ENCODE measurements at regions not wholly inside any gene's neighbourhood (a gene's known extent, or its start where the extent isn't known, plus 50 kb on each side); places are given as distances from the start of the nearest gene placed in this dataset.

- Histone ChIP-seq H3K4me3 (ENCODE audit: low read length) (no peak overlapping the region), H3K27ac (ENCODE audit: low read depth, low read length) (no peak overlapping the region), H3K36me3 (ENCODE audit: insufficient read depth, low read length) (no peaks in the 10 kb centered on the region), H3K9me3 (ENCODE audit: low read length) (no peaks in the 10 kb centered on the region), H3K4me1 (ENCODE audit: insufficient read depth, low read length) (no peaks in the 10 kb centered on the region), H3K27me3 (ENCODE audit: insufficient read depth, low read length, poor library complexity, severe bottlenecking) (no peaks in the 10 kb centered on the region)
- Mint-ChIP-seq H3K27me3 (peaks cover 9 to 13% of the 10 kb centered on the region in 2 donors), H3K27ac (no peak overlapping the region), H3K4me3 (no peak overlapping the region), H3K4me1 (no peaks in the 10 kb centered on the region), H3K36me3 (no peaks in the 10 kb centered on the region), H3K9me3 (no peaks in the 10 kb centered on the region)
- DNase-seq, result no peak
- ChIA-PET POLR2A (no interaction called here), CTCF (no interaction called here)
These were observed 242.5 kb upstream of the CAND1 start for GRCh38 chr12:67026487-67027246.

- H3K27me3 ChIP-seq (ENCODE audit: insufficient read depth, low read length, poor library complexity, severe bottlenecking), result no peaks in the 10 kb centered on the region
- Mint-ChIP-seq H3K27me3 (peaks cover 9 to 20% of the 10 kb centered on the region in 2 donors), H3K27ac (no peak overlapping the region), H3K4me1 (no peaks in the 10 kb centered on the region), H3K4me3 (no peak overlapping the region), H3K9me3 (no peaks in the 10 kb centered on the region), H3K36me3 (no peaks in the 10 kb centered on the region)
- ChIA-PET CTCF (no interaction called here), POLR2A (no interaction called here)
- DNase-seq, result no peak
- no peak overlapping the region for H3K27ac ChIP-seq (ENCODE audit: low read depth, low read length)
- no peak overlapping the region for H3K4me3 ChIP-seq (ENCODE audit: low read length)
- H3K9me3 ChIP-seq (ENCODE audit: low read length), result no peaks in the 10 kb centered on the region
- no peaks in the 10 kb centered on the region for H3K36me3 ChIP-seq (ENCODE audit: insufficient read depth, low read length)
- H3K4me1 ChIP-seq (ENCODE audit: insufficient read depth, low read length), result no peaks in the 10 kb centered on the region
These were observed 240.6 kb upstream of the CAND1 start for GRCh38 chr12:67028529-67028928.

- peaks cover 0 to 10% of the 10 kb centered on the region in 2 donors for H3K27me3 Mint-ChIP-seq
- no peaks in the 10 kb centered on the region for H3K9me3 Mint-ChIP-seq
- H3K4me3 Mint-ChIP-seq, result no peak overlapping the region
- no peaks in the 10 kb centered on the region for H3K36me3 ChIP-seq (ENCODE audit: insufficient read depth, low read length)
- H3K4me1 ChIP-seq (ENCODE audit: insufficient read depth, low read length), result no peaks in the 10 kb centered on the region
- no peaks in the 10 kb centered on the region for H3K9me3 ChIP-seq (ENCODE audit: low read length)
- no peak overlapping the region for H3K27ac ChIP-seq (ENCODE audit: low read depth, low read length)
- no peak overlapping the region for H3K27ac Mint-ChIP-seq
- no peaks in the 10 kb centered on the region for H3K36me3 Mint-ChIP-seq
- H3K4me1 Mint-ChIP-seq, result no peaks in the 10 kb centered on the region
- H3K27me3 ChIP-seq (ENCODE audit: insufficient read depth, low read length, poor library complexity, severe bottlenecking), result no peaks in the 10 kb centered on the region
- ChIA-PET CTCF (no interaction called here), POLR2A (no interaction called here)
- no peak overlapping the region for H3K4me3 ChIP-seq (ENCODE audit: low read length)
- DNase-seq, result no peak
These were observed 234.9 kb upstream of the CAND1 start for GRCh38 chr12:67034110-67034879.

GRCh38 chr12:67035121-67035520 lies 234.0 kb upstream of the CAND1 start:
- no peaks in the 10 kb centered on the region for H3K4me1 Mint-ChIP-seq
- no peak overlapping the region for H3K27ac Mint-ChIP-seq
- no peak overlapping the region for H3K4me3 Mint-ChIP-seq
- H3K36me3 Mint-ChIP-seq, result no peaks in the 10 kb centered on the region
- peaks cover 0 to 10% of the 10 kb centered on the region in 2 donors for H3K27me3 Mint-ChIP-seq
- Histone ChIP-seq H3K4me1 (ENCODE audit: insufficient read depth, low read length) (no peaks in the 10 kb centered on the region), H3K36me3 (ENCODE audit: insufficient read depth, low read length) (no peaks in the 10 kb centered on the region), H3K9me3 (ENCODE audit: low read length) (no peaks in the 10 kb centered on the region), H3K27me3 (ENCODE audit: insufficient read depth, low read length, poor library complexity, severe bottlenecking) (no peaks in the 10 kb centered on the region), H3K27ac (ENCODE audit: low read depth, low read length) (no peak overlapping the region), H3K4me3 (ENCODE audit: low read length) (no peak overlapping the region)
- ChIA-PET CTCF (no interaction called here), POLR2A (no interaction called here)
- no peak for DNase-seq
- no peaks in the 10 kb centered on the region for H3K9me3 Mint-ChIP-seq

- no peaks in the 10 kb centered on the region for H3K36me3 Mint-ChIP-seq
- ChIA-PET POLR2A (no interaction called here), CTCF (no interaction called here)
- H3K27me3 ChIP-seq (ENCODE audit: insufficient read depth, low read length, poor library complexity, severe bottlenecking), result no peaks in the 10 kb centered on the region
- no peak overlapping the region for H3K4me3 Mint-ChIP-seq
- H3K36me3 ChIP-seq (ENCODE audit: insufficient read depth, low read length), result no peaks in the 10 kb centered on the region
- no peaks in the 10 kb centered on the region for H3K4me1 ChIP-seq (ENCODE audit: insufficient read depth, low read length)
- H3K27me3 Mint-ChIP-seq, result peaks cover 0 to 4% of the 10 kb centered on the region in 2 donors
- H3K4me1 Mint-ChIP-seq, result no peaks in the 10 kb centered on the region
- H3K27ac ChIP-seq (ENCODE audit: low read depth, low read length), result no peak overlapping the region
- no peaks in the 10 kb centered on the region for H3K9me3 Mint-ChIP-seq
- DNase-seq, result no peak
- no peak overlapping the region for H3K27ac Mint-ChIP-seq
- H3K9me3 ChIP-seq (ENCODE audit: low read length), result no peaks in the 10 kb centered on the region
- no peak overlapping the region for H3K4me3 ChIP-seq (ENCODE audit: low read length)
These were observed 230.7 kb upstream of the CAND1 start for GRCh38 chr12:67038486-67038885.

- ChIA-PET POLR2A (no interaction called here), CTCF (no interaction called here)
- peaks cover 2 to 8% of the 10 kb centered on the region in 2 donors for H3K27me3 Mint-ChIP-seq
- H3K9me3 ChIP-seq (ENCODE audit: low read length), result no peaks in the 10 kb centered on the region
- H3K4me3 ChIP-seq (ENCODE audit: low read length), result no peak overlapping the region
- no peaks in the 10 kb centered on the region for H3K36me3 ChIP-seq (ENCODE audit: insufficient read depth, low read length)
- no peaks in the 10 kb centered on the region for H3K27me3 ChIP-seq (ENCODE audit: insufficient read depth, low read length, poor library complexity, severe bottlenecking)
- no peak overlapping the region for H3K4me3 Mint-ChIP-seq
- H3K4me1 ChIP-seq (ENCODE audit: insufficient read depth, low read length), result no peaks in the 10 kb centered on the region
- no peak overlapping the region for H3K27ac Mint-ChIP-seq
- DNase-seq, result no peak
- H3K4me1 Mint-ChIP-seq, result no peaks in the 10 kb centered on the region
- no peak overlapping the region for H3K27ac ChIP-seq (ENCODE audit: low read depth, low read length)
- no peaks in the 10 kb centered on the region for H3K36me3 Mint-ChIP-seq
- H3K9me3 Mint-ChIP-seq, result no peaks in the 10 kb centered on the region
These were observed 228.9 kb upstream of the CAND1 start for GRCh38 chr12:67039995-67040860.

- Mint-ChIP-seq H3K9me3 (no peaks in the 10 kb centered on the region), H3K27ac (no peak overlapping the region)
- CTCF ChIA-PET, result no interaction called here
These were observed 228.4 kb upstream of the CAND1 start for GRCh38 chr12:67040861-67041137.

GRCh38 chr12:67042697-67043131 lies 226.4 kb upstream of the CAND1 start:
- Mint-ChIP-seq H3K27ac (no peak overlapping the region), H3K27me3 (peaks cover 7 to 13% of the 10 kb centered on the region in 2 donors), H3K9me3 (no peaks in the 10 kb centered on the region), H3K36me3 (no peaks in the 10 kb centered on the region), H3K4me3 (no peak overlapping the region), H3K4me1 (no peaks in the 10 kb centered on the region)
- H3K4me1 ChIP-seq (ENCODE audit: insufficient read depth, low read length), result no peaks in the 10 kb centered on the region
- POLR2A ChIA-PET, result no interaction called here
- DNase-seq, result no peak
- H3K27ac ChIP-seq (ENCODE audit: low read depth, low read length), result no peak overlapping the region
- CTCF ChIA-PET, result no interaction called here
- H3K36me3 ChIP-seq (ENCODE audit: insufficient read depth, low read length), result no peaks in the 10 kb centered on the region
- no peaks in the 10 kb centered on the region for H3K27me3 ChIP-seq (ENCODE audit: insufficient read depth, low read length, poor library complexity, severe bottlenecking)
- no peak overlapping the region for H3K4me3 ChIP-seq (ENCODE audit: low read length)
- H3K9me3 ChIP-seq (ENCODE audit: low read length), result no peaks in the 10 kb centered on the region

More at GRCh38 chr12:67040861-67041137, 228.4 kb upstream of the CAND1 start:
- H3K36me3 ChIP-seq (ENCODE audit: insufficient read depth, low read length), result no peaks in the 10 kb centered on the region
- Mint-ChIP-seq H3K36me3 (no peaks in the 10 kb centered on the region), H3K4me3 (no peak overlapping the region), H3K4me1 (no peaks in the 10 kb centered on the region), H3K27me3 (peaks cover 3 to 12% of the 10 kb centered on the region in 2 donors)
- H3K27ac ChIP-seq (ENCODE audit: low read depth, low read length), result no peak overlapping the region
- POLR2A ChIA-PET, result no interaction called here
- no peak overlapping the region for H3K4me3 ChIP-seq (ENCODE audit: low read length)
- DNase-seq, result no peak
- no peaks in the 10 kb centered on the region for H3K4me1 ChIP-seq (ENCODE audit: insufficient read depth, low read length)
- no peaks in the 10 kb centered on the region for H3K9me3 ChIP-seq (ENCODE audit: low read length)
- no peaks in the 10 kb centered on the region for H3K27me3 ChIP-seq (ENCODE audit: insufficient read depth, low read length, poor library complexity, severe bottlenecking)

Measured in CD8-positive, alpha-beta memory T cell (primary cell).